NCI-H1417 treated with DMSO at 0.1 percent for 48 hours (cell line): ENCODE measurements at regions not wholly inside any gene's neighbourhood (a gene's known extent, or its start where the extent isn't known, plus 50 kb on each side); places are given as distances from the start of the nearest gene placed in this dataset.

ENCODE experiments used
- DNase-seq: peaks from one replicate; lab custom pipeline; 2025; lab: John Stamatoyannopoulos, UW

- DNase-seq = no peak
Measured at GRCh38 chr9:73011956-73012355, 59.1 kb upstream of the ALDH1A1 start.

GRCh38 chr9:73011181-73011750, 58.4 kb upstream of the ALDH1A1 start:
- no peak for DNase-seq

GRCh38 chr9:73009649-73010288, 56.9 kb upstream of the ALDH1A1 start:
- no peak for DNase-seq

GRCh38 chr9:73007966-73008672, 55.3 kb upstream of the ALDH1A1 start:
- DNase-seq = no peak

- DNase-seq = no peak
Measured at GRCh38 chr9:73006986-73007385, 54.1 kb upstream of the ALDH1A1 start.
